ENCODE measurements at regions not wholly inside any gene's neighbourhood (a gene's known extent, or its start where the extent isn't known, plus 50 kb on each side); places are given as distances from the start of the nearest gene placed in this dataset.
"Not testable (repeated sequence)": the region's sequence is repeated elsewhere in the genome, so short reads cannot be mapped to it uniquely, and the experiment has no call there.

DNA sequence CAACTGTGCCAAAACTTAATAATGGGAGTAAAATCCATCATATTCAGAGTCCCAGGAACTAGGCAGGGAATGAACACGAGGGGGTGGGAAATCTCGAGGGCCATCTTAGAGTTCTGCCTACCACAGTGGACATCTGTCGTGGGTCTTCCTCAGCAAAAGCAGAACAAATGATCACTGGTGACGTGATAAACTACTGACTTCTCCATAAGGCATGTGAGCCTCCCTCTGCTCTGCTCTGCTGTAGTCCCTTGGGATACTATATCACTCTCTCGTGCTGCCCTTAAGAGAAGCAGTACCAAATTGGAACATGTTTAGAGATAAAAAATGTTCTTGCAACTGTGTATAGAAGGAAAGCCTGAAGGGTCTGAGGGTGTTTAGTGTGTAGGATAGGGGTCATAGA lies 180.5 kb downstream of the SPDYE17 start:
- DNase-seq; H3K36me3 Mint-ChIP-seq (ENCODE audit: low read depth); H3K27ac Mint-ChIP-seq; H3K4me3 Mint-ChIP-seq; H3K27me3 Mint-ChIP-seq; H3K9me3 Mint-ChIP-seq; intact Hi-C loops (cut with micrococcal nuclease); H3K4me1 Mint-ChIP-seq: not testable (repeated sequence)

DNA sequence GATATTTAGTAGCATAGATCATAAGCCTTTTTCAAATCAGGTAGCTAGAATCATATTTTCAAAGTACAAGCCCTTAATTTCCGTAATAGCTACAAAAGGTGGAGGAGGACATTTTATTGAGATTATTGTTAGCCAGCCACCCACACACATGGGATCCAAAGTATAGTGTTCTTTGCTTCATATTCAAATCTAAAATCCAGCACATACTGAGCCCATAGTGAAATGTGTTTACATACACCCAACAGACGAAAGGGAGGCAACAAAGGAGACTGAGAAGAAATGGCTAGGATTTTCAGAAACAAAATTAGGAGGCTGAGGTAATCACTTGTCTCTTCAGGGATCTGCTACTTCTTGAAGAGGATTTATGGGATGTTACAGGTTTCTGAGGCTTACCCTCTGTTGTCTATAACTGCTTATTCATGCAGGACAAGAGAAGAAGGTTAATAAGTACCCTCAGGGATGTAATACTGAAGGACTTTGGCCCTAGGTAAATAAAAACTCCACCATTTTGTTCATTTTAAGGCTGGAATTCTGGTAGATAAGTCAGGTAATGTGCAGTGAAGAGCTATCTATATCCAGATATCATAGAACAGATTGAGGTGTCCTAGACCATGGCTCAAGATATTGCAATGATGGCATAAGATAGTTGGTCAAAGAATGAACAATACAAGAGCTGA lies 182.1 kb downstream of the SPDYE17 start:
- H3K9me3 Mint-ChIP-seq; DNase-seq; H3K4me1 Mint-ChIP-seq; H3K27me3 Mint-ChIP-seq; H3K27ac Mint-ChIP-seq; intact Hi-C loops (cut with micrococcal nuclease); H3K4me3 Mint-ChIP-seq; H3K36me3 Mint-ChIP-seq (ENCODE audit: low read depth): not testable (repeated sequence)

DNA sequence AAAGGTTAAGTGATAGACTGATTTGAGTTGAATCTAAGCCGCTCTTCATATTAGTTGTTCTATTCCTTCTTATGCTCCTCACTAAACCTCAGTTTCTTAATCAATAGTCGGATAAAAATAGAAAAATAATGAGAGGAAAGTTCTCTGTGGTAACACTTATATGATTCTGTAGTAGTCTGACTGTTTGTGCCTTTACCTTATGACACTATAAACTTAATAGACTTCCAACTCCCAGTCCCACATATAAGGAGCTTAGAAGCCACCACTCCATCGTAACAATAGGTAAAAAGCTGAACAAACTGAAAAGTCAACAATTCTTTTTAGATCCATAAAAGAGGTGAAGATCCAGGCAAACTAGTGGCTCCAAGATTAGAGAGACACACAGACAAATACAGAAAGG lies 192.3 kb downstream of the SPDYE17 start:
- H3K4me1 Mint-ChIP-seq; H3K36me3 Mint-ChIP-seq (ENCODE audit: low read depth); H3K27me3 Mint-ChIP-seq; DNase-seq; H3K4me3 Mint-ChIP-seq; H3K27ac Mint-ChIP-seq; H3K9me3 Mint-ChIP-seq; intact Hi-C loops (cut with micrococcal nuclease): not testable (repeated sequence)

DNA sequence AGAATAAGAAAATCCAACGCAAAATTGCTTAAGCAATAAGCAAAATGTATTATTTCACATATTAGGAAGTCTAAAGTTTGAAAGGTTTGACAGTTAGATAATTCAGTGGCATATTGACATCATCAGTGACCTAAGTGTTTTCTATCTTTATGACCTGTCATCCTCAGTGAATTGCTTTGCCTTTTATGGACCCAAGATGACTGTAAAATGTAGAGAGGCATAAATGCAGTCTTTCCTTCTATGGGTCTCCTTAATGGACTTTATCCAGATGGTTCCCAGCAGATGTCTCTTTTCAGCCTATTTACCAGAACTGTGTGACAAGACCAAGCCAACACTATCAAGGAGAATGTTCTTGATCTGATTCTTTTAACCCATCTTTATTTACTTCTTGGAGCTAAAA lies 192.9 kb downstream of the SPDYE17 start:
- H3K36me3 Mint-ChIP-seq (ENCODE audit: low read depth); intact Hi-C loops (cut with micrococcal nuclease); DNase-seq; H3K9me3 Mint-ChIP-seq; H3K4me1 Mint-ChIP-seq; H3K27ac Mint-ChIP-seq; H3K27me3 Mint-ChIP-seq; H3K4me3 Mint-ChIP-seq: not testable (repeated sequence)

DNA sequence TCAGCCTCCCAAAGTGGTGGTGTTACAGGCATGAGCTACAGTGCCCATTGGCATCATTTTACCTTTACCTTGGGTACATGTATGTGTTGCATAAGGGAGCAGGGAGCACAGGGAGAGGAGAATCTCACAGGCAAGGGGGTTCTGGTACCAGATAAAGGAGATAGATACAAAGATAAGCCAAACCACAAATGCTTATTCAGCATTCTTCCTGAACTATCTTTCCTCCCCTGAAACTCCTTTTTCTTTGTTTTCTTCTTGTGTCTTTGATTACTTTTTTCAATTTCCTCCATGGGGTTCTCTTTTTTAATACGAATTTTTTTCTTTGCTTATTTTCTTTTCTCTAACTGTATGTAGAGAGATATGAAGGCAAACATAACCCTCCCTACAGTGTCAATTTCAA lies 193.8 kb downstream of the SPDYE17 start:
- H3K9me3 Mint-ChIP-seq; H3K4me1 Mint-ChIP-seq; H3K4me3 Mint-ChIP-seq; intact Hi-C loops (cut with micrococcal nuclease); H3K27ac Mint-ChIP-seq; DNase-seq; H3K27me3 Mint-ChIP-seq; H3K36me3 Mint-ChIP-seq (ENCODE audit: low read depth): not testable (repeated sequence)

DNA sequence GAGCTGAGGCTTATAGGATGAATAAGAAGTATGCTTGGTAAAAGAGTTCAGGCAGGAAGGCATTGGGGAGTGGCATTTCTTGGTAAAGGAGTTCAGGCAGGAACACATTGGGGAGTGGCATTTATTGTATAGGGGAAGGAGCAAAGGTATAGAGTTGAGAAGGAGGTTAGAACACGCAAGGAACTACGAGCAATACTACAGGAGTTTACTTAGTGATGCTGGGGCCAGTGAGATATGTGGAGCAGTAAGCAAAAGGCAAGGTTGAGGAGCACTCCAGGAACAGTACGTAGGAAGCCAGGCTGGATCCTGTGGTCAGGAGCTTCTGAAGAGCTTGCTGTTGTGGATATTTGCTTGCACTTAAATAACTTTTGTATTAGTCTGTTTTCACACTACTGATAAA lies 202.2 kb upstream of the POMZP3 start:
- H3K27ac Mint-ChIP-seq; intact Hi-C loops (cut with micrococcal nuclease); H3K4me1 Mint-ChIP-seq; H3K9me3 Mint-ChIP-seq; H3K36me3 Mint-ChIP-seq (ENCODE audit: low read depth); H3K4me3 Mint-ChIP-seq; H3K27me3 Mint-ChIP-seq; DNase-seq: not testable (repeated sequence)

DNA sequence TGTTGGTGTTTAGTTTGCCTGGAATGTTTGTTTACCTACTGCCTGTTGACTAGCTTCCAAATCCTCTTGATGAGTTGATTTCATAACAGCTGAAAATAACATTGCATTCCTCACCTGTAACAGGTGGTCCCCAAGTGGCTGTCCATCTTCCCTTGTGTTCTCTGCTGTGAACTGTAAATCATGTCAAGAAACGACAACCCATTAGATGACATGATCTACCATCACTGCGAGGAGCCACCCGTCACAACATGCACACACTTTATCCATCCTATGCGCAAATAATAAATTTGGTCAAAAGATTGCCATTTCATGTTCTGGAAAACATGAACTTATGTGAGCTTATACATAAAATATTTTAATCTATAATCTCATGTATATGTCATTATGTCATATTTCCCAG lies 199.1 kb upstream of the POMZP3 start:
- H3K4me3 Mint-ChIP-seq; H3K27ac Mint-ChIP-seq; intact Hi-C loops (cut with micrococcal nuclease); H3K27me3 Mint-ChIP-seq; DNase-seq; H3K36me3 Mint-ChIP-seq (ENCODE audit: low read depth); H3K4me1 Mint-ChIP-seq; H3K9me3 Mint-ChIP-seq: not testable (repeated sequence)

DNA sequence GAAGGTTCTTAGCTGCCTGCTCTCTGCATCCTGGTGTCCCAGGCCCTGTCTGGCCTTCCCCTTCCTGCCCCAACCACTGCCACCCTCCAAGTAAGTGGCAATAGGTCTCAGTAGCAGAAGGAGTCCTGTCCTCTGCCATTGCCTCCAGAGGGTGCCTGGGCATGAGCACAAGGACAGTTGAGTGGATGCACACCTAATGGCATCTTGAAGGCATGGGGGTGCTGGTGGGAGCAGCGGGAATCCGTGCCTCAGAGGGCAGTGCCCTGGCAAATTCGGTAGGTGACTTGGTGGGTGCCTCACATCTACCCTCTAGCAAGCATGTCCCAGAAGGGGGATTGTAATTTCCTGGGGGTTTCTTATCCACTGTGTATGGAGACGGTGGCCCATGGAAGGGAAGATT lies 182.8 kb upstream of the POMZP3 start:
- DNase-seq; H3K36me3 Mint-ChIP-seq (ENCODE audit: low read depth); H3K4me1 Mint-ChIP-seq; H3K27ac Mint-ChIP-seq; H3K9me3 Mint-ChIP-seq; H3K27me3 Mint-ChIP-seq; intact Hi-C loops (cut with micrococcal nuclease); H3K4me3 Mint-ChIP-seq: not testable (repeated sequence)

DNA sequence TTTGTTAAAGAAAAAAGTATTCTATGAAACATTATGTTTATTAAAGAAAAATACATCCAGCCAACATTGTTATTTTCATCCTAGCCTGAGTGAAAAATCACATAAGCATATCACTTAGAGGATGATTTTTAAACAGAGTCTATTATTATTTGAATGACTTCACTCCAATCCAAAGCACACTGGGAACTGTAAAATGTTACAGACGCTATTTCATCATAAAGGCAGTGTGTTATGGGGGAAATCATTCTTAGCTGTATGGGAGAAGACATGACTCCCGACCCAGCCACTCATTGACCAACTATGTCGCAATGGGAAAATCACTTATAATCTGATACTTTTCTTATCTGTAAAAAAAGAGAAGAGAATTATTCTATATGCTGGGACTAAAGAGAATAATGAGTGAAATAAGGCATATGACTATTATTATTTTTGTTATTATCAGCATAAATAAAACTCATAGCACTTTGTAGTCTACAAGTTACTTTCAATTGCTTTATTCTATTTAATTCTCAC lies 180.6 kb upstream of the POMZP3 start:
- H3K27me3 Mint-ChIP-seq; intact Hi-C loops (cut with micrococcal nuclease); DNase-seq; H3K4me3 Mint-ChIP-seq; H3K4me1 Mint-ChIP-seq; H3K36me3 Mint-ChIP-seq (ENCODE audit: low read depth); H3K27ac Mint-ChIP-seq; H3K9me3 Mint-ChIP-seq: not testable (repeated sequence)

DNA sequence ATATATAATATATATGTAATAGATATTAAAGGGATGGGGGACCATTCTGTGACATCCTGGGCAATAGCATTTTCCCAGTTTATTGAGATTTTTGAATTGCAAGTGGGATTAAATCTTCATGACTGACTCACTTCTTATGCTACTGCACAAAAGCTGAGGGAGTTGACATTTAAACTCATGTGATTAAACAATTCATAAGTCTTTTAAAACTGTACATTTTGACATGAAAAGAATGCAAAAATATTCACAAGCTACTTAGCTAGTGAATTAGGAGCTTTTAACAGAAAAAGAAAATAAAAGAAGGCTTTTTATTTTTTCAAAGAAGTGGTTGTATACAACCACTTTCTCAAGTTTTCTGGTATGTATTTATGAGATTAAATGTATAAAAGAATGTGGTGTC lies 179.4 kb upstream of the POMZP3 start:
- H3K36me3 Mint-ChIP-seq (ENCODE audit: low read depth); H3K4me1 Mint-ChIP-seq; H3K27me3 Mint-ChIP-seq; H3K27ac Mint-ChIP-seq; H3K4me3 Mint-ChIP-seq; H3K9me3 Mint-ChIP-seq; DNase-seq; intact Hi-C loops (cut with micrococcal nuclease): not testable (repeated sequence)

DNA sequence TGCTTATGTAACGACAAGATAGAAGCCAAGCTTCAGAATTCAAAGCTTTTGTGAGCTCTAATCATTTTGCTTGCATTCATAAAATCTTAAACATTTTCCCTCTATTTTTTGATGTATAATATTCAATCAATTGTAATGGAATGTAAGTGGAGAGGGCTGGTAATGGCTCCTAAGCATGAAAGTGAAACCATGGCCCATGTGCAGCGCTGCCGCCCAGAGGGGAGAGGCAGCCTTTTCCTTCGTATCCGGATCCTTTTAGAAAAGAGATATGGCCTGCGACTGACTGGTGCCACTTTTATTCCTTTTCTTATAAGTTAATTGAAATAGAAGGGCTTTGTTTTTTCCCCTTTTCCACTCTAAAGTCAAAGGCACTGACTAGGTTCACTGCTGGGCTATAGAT lies 178.9 kb upstream of the POMZP3 start:
- H3K36me3 Mint-ChIP-seq (ENCODE audit: low read depth); DNase-seq; intact Hi-C loops (cut with micrococcal nuclease); H3K27me3 Mint-ChIP-seq; H3K4me3 Mint-ChIP-seq; H3K27ac Mint-ChIP-seq; H3K9me3 Mint-ChIP-seq; H3K4me1 Mint-ChIP-seq: not testable (repeated sequence)

DNA sequence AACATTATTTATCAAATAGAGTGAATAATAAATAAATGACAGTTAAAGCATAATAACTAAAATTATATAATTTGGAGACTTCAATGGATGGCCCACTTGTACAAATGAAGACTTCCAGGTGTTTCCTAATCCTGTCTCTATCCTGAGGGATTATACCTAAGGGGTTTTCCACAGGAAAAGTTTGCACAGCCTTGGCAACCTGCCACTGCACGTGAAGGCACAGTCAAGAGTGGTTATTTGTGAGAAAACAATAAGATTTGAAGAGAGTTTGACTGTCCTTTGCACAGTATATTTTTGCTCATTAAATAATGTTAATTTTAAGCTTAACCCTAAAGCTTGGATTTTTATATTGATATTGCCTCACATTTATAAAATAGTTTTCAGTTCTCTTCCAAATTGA lies 178.2 kb upstream of the POMZP3 start:
- H3K9me3 Mint-ChIP-seq; intact Hi-C loops (cut with micrococcal nuclease); DNase-seq; H3K4me3 Mint-ChIP-seq; H3K27ac Mint-ChIP-seq; H3K4me1 Mint-ChIP-seq; H3K27me3 Mint-ChIP-seq; H3K36me3 Mint-ChIP-seq (ENCODE audit: low read depth): not testable (repeated sequence)

DNA sequence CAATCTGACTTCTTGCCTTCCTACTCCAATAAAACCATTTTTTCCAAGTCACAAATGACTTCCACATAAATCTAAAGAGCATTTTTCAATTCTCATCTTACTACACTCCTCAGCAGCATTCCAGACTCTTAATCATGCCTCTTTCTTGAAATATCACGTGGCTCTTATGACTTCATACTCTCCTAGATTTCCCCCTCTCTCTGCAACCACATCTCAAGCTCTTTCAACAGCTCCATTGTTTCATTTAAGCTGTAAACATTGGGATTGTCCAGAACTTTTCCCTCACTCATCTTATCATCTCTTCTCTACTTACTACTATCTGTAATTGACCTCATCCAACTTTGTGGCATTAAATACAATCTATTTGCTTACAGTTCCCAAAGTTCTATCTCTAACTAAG lies 170.6 kb upstream of the POMZP3 start:
- H3K4me3 Mint-ChIP-seq; DNase-seq; H3K9me3 Mint-ChIP-seq; intact Hi-C loops (cut with micrococcal nuclease); H3K4me1 Mint-ChIP-seq; H3K36me3 Mint-ChIP-seq (ENCODE audit: low read depth); H3K27ac Mint-ChIP-seq: not testable (repeated sequence)
- peaks cover 17% of the 10 kb centered on the region for H3K27me3 Mint-ChIP-seq

DNA sequence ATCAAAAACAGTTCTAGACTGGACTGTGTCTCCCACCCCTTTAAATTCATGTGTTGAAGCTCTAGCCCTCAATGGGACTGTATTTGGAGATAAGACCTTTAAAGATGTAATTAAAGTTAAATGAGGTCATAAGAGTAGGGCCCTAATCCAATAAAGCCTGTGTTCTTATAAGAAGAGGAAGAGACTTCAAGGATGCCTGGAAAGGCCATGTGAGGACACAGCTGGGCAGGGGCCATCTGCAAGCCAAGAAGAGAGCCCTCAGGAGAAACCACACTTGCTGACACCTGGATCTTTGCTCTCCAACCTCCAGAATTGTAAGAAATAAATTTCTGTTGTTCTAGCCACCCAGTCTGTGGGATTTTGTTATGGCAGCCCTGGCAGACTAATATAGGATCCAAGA lies 153.6 kb upstream of the POMZP3 start:
- intact Hi-C loops (cut with micrococcal nuclease); H3K36me3 Mint-ChIP-seq (ENCODE audit: low read depth); H3K4me3 Mint-ChIP-seq; H3K9me3 Mint-ChIP-seq; H3K27me3 Mint-ChIP-seq; H3K4me1 Mint-ChIP-seq; DNase-seq; H3K27ac Mint-ChIP-seq: not testable (repeated sequence)

DNA sequence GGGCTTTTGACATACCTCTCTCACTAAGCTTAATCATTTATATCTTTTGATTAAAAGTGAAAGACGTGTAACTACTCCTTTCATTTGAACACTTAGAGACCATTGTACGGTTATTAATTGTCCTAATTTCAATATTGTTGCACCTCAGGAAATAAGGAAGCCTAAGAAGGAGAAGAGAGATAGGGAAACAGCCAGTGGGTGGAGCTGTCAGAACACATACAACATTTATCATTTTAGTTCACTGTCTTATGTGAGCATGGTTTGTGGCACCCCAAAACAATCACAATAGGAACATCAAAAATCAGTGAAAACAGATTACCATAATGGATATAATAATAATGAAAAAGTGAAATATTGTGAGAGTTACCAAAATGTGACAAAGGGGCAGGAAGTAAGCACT lies 147.2 kb upstream of the POMZP3 start:
- intact Hi-C loops (cut with micrococcal nuclease); H3K4me3 Mint-ChIP-seq; H3K27ac Mint-ChIP-seq; H3K9me3 Mint-ChIP-seq; H3K4me1 Mint-ChIP-seq; H3K36me3 Mint-ChIP-seq (ENCODE audit: low read depth); DNase-seq; H3K27me3 Mint-ChIP-seq: not testable (repeated sequence)

Data from activated CD4-positive, alpha-beta T cell treated with anti-CD3 and anti-CD28 coated beads, Interleukin-2, amount 10 ng/mL, durations not matched to agents 24 days and 14 days (primary cell).